22Rv1 (cell line): ENCODE measurements at regions not wholly inside any gene's neighbourhood (a gene's known extent, or its start where the extent isn't known, plus 50 kb on each side); places are given as distances from the start of the nearest gene placed in this dataset.

ENCODE experiments used
- ZFX ChIP-seq: fragments of 450-650 bp; IDR thresholded peaks from 2 replicates; pipeline ENCODE4 v1.6.1; 2017; ENCODE audit warnings: antibody characterized with exemption, borderline replicate concordance
- TF ChIP-seq, protein P1 (sequence below): fragments of 450-650 bp; IDR thresholded peaks from 2 replicates; pipeline ENCODE4 v1.5.1; 2017; ENCODE audit warnings: mild to moderate bottlenecking

- TF ChIP-seq, protein P1, sequence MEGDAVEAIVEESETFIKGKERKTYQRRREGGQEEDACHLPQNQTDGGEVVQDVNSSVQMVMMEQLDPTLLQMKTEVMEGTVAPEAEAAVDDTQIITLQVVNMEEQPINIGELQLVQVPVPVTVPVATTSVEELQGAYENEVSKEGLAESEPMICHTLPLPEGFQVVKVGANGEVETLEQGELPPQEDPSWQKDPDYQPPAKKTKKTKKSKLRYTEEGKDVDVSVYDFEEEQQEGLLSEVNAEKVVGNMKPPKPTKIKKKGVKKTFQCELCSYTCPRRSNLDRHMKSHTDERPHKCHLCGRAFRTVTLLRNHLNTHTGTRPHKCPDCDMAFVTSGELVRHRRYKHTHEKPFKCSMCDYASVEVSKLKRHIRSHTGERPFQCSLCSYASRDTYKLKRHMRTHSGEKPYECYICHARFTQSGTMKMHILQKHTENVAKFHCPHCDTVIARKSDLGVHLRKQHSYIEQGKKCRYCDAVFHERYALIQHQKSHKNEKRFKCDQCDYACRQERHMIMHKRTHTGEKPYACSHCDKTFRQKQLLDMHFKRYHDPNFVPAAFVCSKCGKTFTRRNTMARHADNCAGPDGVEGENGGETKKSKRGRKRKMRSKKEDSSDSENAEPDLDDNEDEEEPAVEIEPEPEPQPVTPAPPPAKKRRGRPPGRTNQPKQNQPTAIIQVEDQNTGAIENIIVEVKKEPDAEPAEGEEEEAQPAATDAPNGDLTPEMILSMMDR: no peak
- no peak for TF ChIP-seq ZFX
Measured at GRCh38 chr14:100386121-100386520, 63.0 kb downstream of the SLC25A47 start.
